Right lung (tissue), 2 donors: ENCODE measurements at regions not wholly inside any gene's neighbourhood (a gene's known extent, or its start where the extent isn't known, plus 50 kb on each side); places are given as distances from the start of the nearest gene placed in this dataset.

ENCODE experiments used
- DNase-seq, 2 donors: peaks; one replicate each; pipeline ENCODE4 v3.0.0-alpha.2; 2013

- no peak for DNase-seq
Measured at GRCh38 chr2:18503376-18504228, 56.9 kb downstream of the RDH14 start.

- DNase-seq: no peak
Measured at GRCh38 chr2:18502142-18502541, 58.3 kb downstream of the RDH14 start.

- no peak for DNase-seq
Measured at GRCh38 chr2:18501729-18502128, 58.7 kb downstream of the RDH14 start.

- no peak for DNase-seq
Measured at GRCh38 chr2:18501156-18501555, 59.3 kb downstream of the RDH14 start.

GRCh38 chr2:18500333-18500732 is 60.1 kb downstream of the RDH14 start:
- DNase-seq: no peak

- DNase-seq: no peak
Measured at GRCh38 chr2:18498531-18498930, 61.9 kb downstream of the RDH14 start.

- DNase-seq: no peak
Measured at GRCh38 chr2:18496516-18496915, 63.9 kb downstream of the RDH14 start.

GRCh38 chr2:18495058-18495457 is 65.4 kb downstream of the RDH14 start:
- no peak for DNase-seq

- DNase-seq: no peak
Measured at GRCh38 chr2:18492721-18493120, 67.7 kb downstream of the RDH14 start.

- DNase-seq: no peak
Measured at GRCh38 chr2:18491577-18491976, 68.9 kb downstream of the RDH14 start.

- no peak for DNase-seq
Measured at GRCh38 chr2:18490901-18491300, 69.6 kb downstream of the RDH14 start.

GRCh38 chr2:18487106-18487913 is 73.1 kb downstream of the RDH14 start:
- DNase-seq: no peak

GRCh38 chr2:18484625-18485024 is 75.8 kb downstream of the RDH14 start:
- no peak for DNase-seq

- no peak for DNase-seq
Measured at GRCh38 chr2:18483896-18484295, 76.6 kb downstream of the RDH14 start.

- DNase-seq: no peak
Measured at GRCh38 chr2:18482666-18483065, 77.8 kb downstream of the RDH14 start.

- no peak for DNase-seq
Measured at GRCh38 chr2:18479947-18480369, 80.5 kb downstream of the RDH14 start.

- no peak for DNase-seq
Measured at GRCh38 chr2:18477293-18477692, 83.2 kb downstream of the RDH14 start.

- no peak for DNase-seq
Measured at GRCh38 chr2:18476484-18476883, 84.0 kb downstream of the RDH14 start.

GRCh38 chr2:18475884-18476283 is 84.6 kb downstream of the RDH14 start:
- DNase-seq: no peak

GRCh38 chr2:18474700-18475099 is 85.8 kb downstream of the RDH14 start:
- DNase-seq: no peak

GRCh38 chr2:18473241-18474181 is 86.9 kb downstream of the RDH14 start:
- DNase-seq: peak in 1 of 2 donors; percentile 10
